SU-DHL-6 (cell line): ENCODE measurements at regions not wholly inside any gene's neighbourhood (a gene's known extent, or its start where the extent isn't known, plus 50 kb on each side); places are given as distances from the start of the nearest gene placed in this dataset.

Experiments
- H2AFZ ChIP-seq: fragments of 200-600 bp; sonication (generic); 2 replicates; pipeline ENCODE4 v1.6.1; 2014; ENCODE audit warnings: low read depth, mild to moderate bottlenecking, moderate library complexity, mixed read lengths, antibody characterized with exemption, low read length; ENCODE audit not compliant: severe bottlenecking
- H3F3A ChIP-seq: fragments of 200-600 bp; shearing (Covaris generic); 2 replicates; pipeline ENCODE4 v1.6.0; 2016; ENCODE audit warnings: antibody characterized with exemption, mild to moderate bottlenecking; ENCODE audit not compliant: insufficient read depth
- H3K27ac ChIP-seq: fragments of 200-600 bp; sonication (generic); 2 replicates; pipeline ENCODE4 v1.5.1; 2016; ENCODE audit warnings: low read depth, mild to moderate bottlenecking, low read length, moderate library complexity, mixed read lengths
- H3K27me3 ChIP-seq: fragments of 200-600 bp; sonication (generic), shearing (Covaris generic); 2 replicates; pipeline ENCODE4 v1.6.0; 2014; ENCODE audit warnings: mild to moderate bottlenecking, low read length
- H3K36me3 ChIP-seq: fragments of 200-600 bp; sonication (generic); 2 replicates; pipeline ENCODE4 v1.6.1; 2014; ENCODE audit warnings: mild to moderate bottlenecking, low read length, mixed read lengths
- H3K4me2 ChIP-seq: fragments of 300-600, 200-600 bp; shearing (Covaris generic), sonication (generic); 2 replicates; pipeline ENCODE4 v1.6.0; 2014; ENCODE audit warnings: low read length, low read depth, mild to moderate bottlenecking; ENCODE audit not compliant: poor library complexity, severe bottlenecking
- H3K4me3 ChIP-seq: fragments of 200-600 bp; sonication (generic); 2 replicates; pipeline ENCODE4 v1.5.1; 2014; ENCODE audit warnings: antibody characterized with exemption, low read length, mild to moderate bottlenecking, mixed read lengths; ENCODE audit not compliant: insufficient read depth, poor library complexity, severe bottlenecking
- H3K79me2 ChIP-seq: fragments of 200-600 bp; sonication (generic); 2 replicates; pipeline ENCODE4 v1.6.1; 2014; ENCODE audit warnings: mild to moderate bottlenecking, low read length, moderate library complexity; ENCODE audit not compliant: insufficient read depth
- H3K9ac ChIP-seq: fragments of 200-600 bp; sonication (generic); 2 replicates; pipeline ENCODE4 v1.7.0; 2014; ENCODE audit warnings: mild to moderate bottlenecking, low read length
- H3K9me2 ChIP-seq: fragments of 200-600 bp; sonication (generic); replicated peaks from 2 replicates; pipeline ENCODE4 v1.6.1; 2014; ENCODE audit warnings: low read length; ENCODE audit not compliant: insufficient read depth
- H3K9me3 ChIP-seq: fragments of 200-600 bp; sonication (generic); 2 replicates; pipeline ENCODE4 v1.6.1; 2014; ENCODE audit warnings: low read length, mixed read lengths; ENCODE audit not compliant: insufficient read depth
- H4K20me1 ChIP-seq: fragments of 200-600 bp; sonication (generic); 2 replicates; pipeline ENCODE4 v1.6.1; 2014; ENCODE audit warnings: low read depth, mild to moderate bottlenecking, antibody characterized with exemption, low read length, moderate library complexity, mixed read lengths
- CTCF ChIP-seq: fragments of 200-600 bp; sonication (generic); IDR thresholded peaks from one replicate; pipeline ENCODE4 v1.5.1; 2017; ENCODE audit warnings: antibody characterized with exemption, mild to moderate bottlenecking, low read length, moderate library complexity; ENCODE audit not compliant: insufficient read depth, poor library complexity, severe bottlenecking
- EZH2phosphoT487 ChIP-seq: fragments of 200-600 bp; sonication (generic), shearing (Covaris generic); conservative IDR thresholded peaks from 2 replicates; pipeline ENCODE4 v1.6.1; 2018; ENCODE audit warnings: mild to moderate bottlenecking, antibody characterized with exemption, low read length, moderate library complexity, mixed read lengths

- Histone ChIP-seq H3K36me3 (no peaks in the 10 kb centered on the region), H3K9me3 (no peaks in the 10 kb centered on the region), H3K4me3 (no peak overlapping the region), H2AFZ (no peak overlapping the region), H3F3A (no peaks in the 10 kb centered on the region), H3K9me2 (no peaks in the 10 kb centered on the region), H3K9ac (no peak overlapping the region), H3K79me2 (no peaks in the 10 kb centered on the region), H3K27ac (no peak overlapping the region), H4K20me1 (no peaks in the 10 kb centered on the region), H3K4me2 (no peak overlapping the region), H3K27me3 (no peaks in the 10 kb centered on the region)
- TF ChIP-seq EZH2phosphoT487 (no peak), CTCF (no peak)
Measured at GRCh38 chr3:73820431-73820830, 195.7 kb upstream of the PDZRN3 start.

- no peak overlapping the region for H3K27ac ChIP-seq
- no peak overlapping the region for H3K9ac ChIP-seq
- H3K4me2 ChIP-seq = no peak overlapping the region
- no peak overlapping the region for H3K4me3 ChIP-seq
- H3K36me3 ChIP-seq = no peaks in the 10 kb centered on the region
- H3F3A ChIP-seq = no peaks in the 10 kb centered on the region
- no peaks in the 10 kb centered on the region for H3K79me2 ChIP-seq
- TF ChIP-seq EZH2phosphoT487 = no peak
- no peak for TF ChIP-seq CTCF
- H4K20me1 ChIP-seq = no peaks in the 10 kb centered on the region
- H3K27me3 ChIP-seq = no peaks in the 10 kb centered on the region
- H2AFZ ChIP-seq = no peak overlapping the region
- H3K9me2 ChIP-seq = no peaks in the 10 kb centered on the region
- H3K9me3 ChIP-seq = no peaks in the 10 kb centered on the region
Measured at GRCh38 chr3:73815966-73816365, 191.2 kb upstream of the PDZRN3 start.

GRCh38 chr3:73813692-73814292, 189.1 kb upstream of the PDZRN3 start:
- Histone ChIP-seq H3K9ac (no peak overlapping the region), H3K79me2 (no peaks in the 10 kb centered on the region), H3K36me3 (no peaks in the 10 kb centered on the region), H3K4me3 (no peak overlapping the region), H3F3A (no peaks in the 10 kb centered on the region), H3K27me3 (no peaks in the 10 kb centered on the region), H3K4me2 (no peak overlapping the region), H2AFZ (no peak overlapping the region), H3K9me2 (no peaks in the 10 kb centered on the region), H3K9me3 (no peaks in the 10 kb centered on the region), H3K27ac (no peak overlapping the region), H4K20me1 (no peaks in the 10 kb centered on the region)
- TF ChIP-seq EZH2phosphoT487 = no peak
- TF ChIP-seq CTCF = no peak
